Gastrocnemius medialis (tissue), 4 donors: ENCODE measurements at regions not wholly inside any gene's neighbourhood (a gene's known extent, or its start where the extent isn't known, plus 50 kb on each side); places are given as distances from the start of the nearest gene placed in this dataset.
"Not testable (repeated sequence)": the region's sequence is repeated elsewhere in the genome, so short reads cannot be mapped to it uniquely, and the experiment has no call there.

Source experiments
- ATAC-seq, 2 donors: fragments of 150-250 bp; one replicate each; pipeline ENCODE4 v1.9.1; 2016
- DNase-seq, 2 donors: peaks; one replicate each; pipeline ENCODE4 v3.0.0-alpha.2; 2019
- H3K27ac ChIP-seq, 4 donors: fragments of 200-600 bp; sonication (generic); 1 replicate in 1 of 4; 2 replicates in 3 of 4; pipeline ENCODE4 v1.5.1; 2016 to 2018; ENCODE audit warnings: mild to moderate bottlenecking in 2 of 4, moderate library complexity in 1 of 4
- H3K27me3 ChIP-seq, 3 donors: fragments of 200-600 bp; sonication (generic) in 2 of 3; 1 replicate in 1 of 3; 2 replicates in 2 of 3; pipeline versions ENCODE4 v1.5.1 to v1.6.0; 2016 to 2019; ENCODE audit warnings: mild to moderate bottlenecking in 1 of 3, moderate library complexity in 1 of 3
- H3K36me3 ChIP-seq, 2 donors: fragments of 200-600 bp; sonication (generic) in 1 of 2; one replicate each; pipeline ENCODE4 v1.5.1; 2017 to 2018
- H3K4me1 ChIP-seq, 2 donors: fragments of 200-600 bp; sonication (generic) in 1 of 2; one replicate each; pipeline ENCODE4 v1.5.1; 2016 to 2017; ENCODE audit warnings: mild to moderate bottlenecking in 2 of 2
- H3K4me3 ChIP-seq, 4 donors: fragments of 200-600 bp; sonication (generic) in 3 of 4; 1 replicate in 1 of 4; 2 replicates in 3 of 4; pipeline ENCODE4 v1.5.1; 2016 to 2019; ENCODE audit warnings: mild to moderate bottlenecking in 2 of 4
- H3K9me3 ChIP-seq, 3 donors: fragments of 200-600 bp; sonication (generic) in 2 of 3; 1 replicate in 1 of 3; 2 replicates in 2 of 3; pipeline ENCODE4 v1.5.1; 2016 to 2019
- POLR2A ChIP-seq, 2 donors: fragments of 450-650 bp; IDR thresholded peaks; one replicate each; pipeline ENCODE4 v1.6.1; 2017; ENCODE audit warnings: antibody characterized with exemption in 2 of 2, mild to moderate bottlenecking in 2 of 2, moderate library complexity in 2 of 2
- in situ Hi-C, 4 donors: fragments of 200-750 bp; cut with MboI; loops; one replicate each; pipeline versions ENCODE4 v1.15.0 to v1.8.0; 2017; ENCODE audit warnings: low sequenced_read_pairs in 4 of 4
- intact Hi-C: fragments of 100-400 bp; cut with DNase I; formaldehyde crosslinking; loops from one replicate; pipeline ENCODE4 v1.15.1; 2023; ENCODE audit warnings: low total_unique reads
- TF ChIP-seq, protein P1 (sequence below), 5 experiments: fragments of 450-650 bp in 3 of 5; fragments of 200-600 bp in 2 of 5; sonication (generic) in 2 of 5; IDR thresholded peaks in 4 of 5; conservative IDR thresholded peaks in 1 of 5; 1 replicate in 4 of 5; 2 replicates in 1 of 5; pipeline ENCODE4 v1.5.1; 2016 to 2019; ENCODE audit warnings: antibody characterized with exemption in 5 of 5, mild to moderate bottlenecking in 3 of 5, moderate library complexity in 3 of 5

DNA sequence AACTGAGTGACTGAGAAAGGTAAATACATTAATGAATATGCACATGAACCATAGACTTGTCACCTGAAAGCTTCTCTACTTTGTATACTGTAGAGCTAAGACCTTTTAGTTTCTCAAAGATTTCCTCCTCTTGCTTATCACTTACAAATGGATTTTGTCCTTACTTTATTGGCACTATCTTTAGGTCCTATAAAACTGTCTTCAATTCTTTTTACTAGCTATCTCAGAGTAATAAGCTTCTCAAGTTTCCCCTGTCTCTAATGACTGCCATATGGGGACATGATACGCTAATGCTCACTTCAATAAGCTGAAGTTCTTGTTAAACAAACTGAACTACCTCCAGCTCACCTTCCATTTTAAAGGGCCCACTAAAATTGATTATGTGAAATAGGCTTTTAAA lies 468.2 kb upstream of the CCDC196 start:
- Histone ChIP-seq H3K27me3 (no peaks in the 10 kb centered on the region), H3K9me3 (no peaks in the 10 kb centered on the region), H3K4me3 (no peak overlapping the region), H3K27ac (no peak overlapping the region), H3K36me3 (no peaks in the 10 kb centered on the region), H3K4me1 (no peaks in the 10 kb centered on the region)
- in situ Hi-C loops (no loop called here), intact Hi-C loops (no loop called here)
- TF ChIP-seq, protein P1, sequence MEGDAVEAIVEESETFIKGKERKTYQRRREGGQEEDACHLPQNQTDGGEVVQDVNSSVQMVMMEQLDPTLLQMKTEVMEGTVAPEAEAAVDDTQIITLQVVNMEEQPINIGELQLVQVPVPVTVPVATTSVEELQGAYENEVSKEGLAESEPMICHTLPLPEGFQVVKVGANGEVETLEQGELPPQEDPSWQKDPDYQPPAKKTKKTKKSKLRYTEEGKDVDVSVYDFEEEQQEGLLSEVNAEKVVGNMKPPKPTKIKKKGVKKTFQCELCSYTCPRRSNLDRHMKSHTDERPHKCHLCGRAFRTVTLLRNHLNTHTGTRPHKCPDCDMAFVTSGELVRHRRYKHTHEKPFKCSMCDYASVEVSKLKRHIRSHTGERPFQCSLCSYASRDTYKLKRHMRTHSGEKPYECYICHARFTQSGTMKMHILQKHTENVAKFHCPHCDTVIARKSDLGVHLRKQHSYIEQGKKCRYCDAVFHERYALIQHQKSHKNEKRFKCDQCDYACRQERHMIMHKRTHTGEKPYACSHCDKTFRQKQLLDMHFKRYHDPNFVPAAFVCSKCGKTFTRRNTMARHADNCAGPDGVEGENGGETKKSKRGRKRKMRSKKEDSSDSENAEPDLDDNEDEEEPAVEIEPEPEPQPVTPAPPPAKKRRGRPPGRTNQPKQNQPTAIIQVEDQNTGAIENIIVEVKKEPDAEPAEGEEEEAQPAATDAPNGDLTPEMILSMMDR (IDR thresholded peaks at IDR 0.05 in 4 of 5, conservative IDR thresholded peaks at IDR 0.05 in 1 of 5) = no peak
- TF ChIP-seq POLR2A (IDR thresholded peaks at IDR 0.05) = no peak
- no peak for DNase-seq
- no peak for ATAC-seq

DNA sequence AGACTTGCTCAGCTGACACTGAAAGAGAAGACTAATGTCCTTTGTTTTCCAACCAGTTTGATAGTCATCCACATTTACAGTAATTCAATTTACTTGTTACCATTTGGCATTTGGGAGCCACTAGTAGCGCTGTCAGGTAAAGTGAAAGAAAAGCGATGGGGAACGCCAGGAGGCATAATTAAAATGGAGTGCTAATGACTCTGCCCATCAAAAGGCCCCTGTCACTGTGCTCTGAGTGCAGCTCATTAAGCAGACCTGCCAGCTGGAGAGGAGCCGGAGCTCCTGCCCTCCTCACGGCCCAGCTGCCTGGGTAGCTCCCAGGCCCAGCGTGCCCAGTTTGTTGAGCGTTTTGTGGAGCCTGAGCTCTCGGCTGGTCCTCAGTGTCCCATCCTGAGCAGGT lies 463.6 kb upstream of the CCDC196 start:
- DNase-seq (no peak), ATAC-seq (no peak)
- TF ChIP-seq, protein P1 (IDR thresholded peaks at IDR 0.05 in 4 of 5, conservative IDR thresholded peaks at IDR 0.05 in 1 of 5) = no peak
- TF ChIP-seq POLR2A (IDR thresholded peaks at IDR 0.05) = no peak
- Histone ChIP-seq H3K27ac (no peak overlapping the region), H3K4me3 (no peak overlapping the region), H3K4me1 (no peaks in the 10 kb centered on the region), H3K36me3 (no peaks in the 10 kb centered on the region), H3K9me3 (no peaks in the 10 kb centered on the region), H3K27me3 (no peaks in the 10 kb centered on the region)
- in situ Hi-C loops = no loop called here
- intact Hi-C loops = no loop called here

DNA sequence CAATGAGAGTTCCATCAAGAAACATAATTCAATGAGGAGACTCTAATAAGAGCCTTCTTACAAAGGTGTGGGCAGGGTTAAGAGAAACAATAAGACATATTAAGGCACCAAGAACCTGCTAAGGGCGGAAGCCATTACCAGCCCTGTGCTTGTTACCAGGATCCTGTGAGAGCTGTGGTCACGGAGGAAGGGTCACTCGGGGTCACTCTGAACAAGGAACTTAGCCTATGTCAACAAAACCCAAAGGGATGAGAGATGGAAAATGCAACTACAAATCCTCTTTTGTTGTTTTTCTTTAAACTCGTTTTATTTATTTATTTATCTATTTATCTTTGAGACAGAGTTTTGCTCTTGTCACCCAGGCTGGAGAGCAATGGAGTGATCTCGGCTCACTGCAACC lies 460.4 kb upstream of the CCDC196 start:
- Histone ChIP-seq H3K27me3 (no peaks in the 10 kb centered on the region), H3K27ac (no peak overlapping the region), H3K4me3 (no peak overlapping the region), H3K36me3 (no peaks in the 10 kb centered on the region), H3K4me1 (no peaks in the 10 kb centered on the region), H3K9me3 (no peaks in the 10 kb centered on the region)
- intact Hi-C loops (no loop called here), in situ Hi-C loops (no loop called here)
- no peak for DNase-seq
- TF ChIP-seq POLR2A (IDR thresholded peaks at IDR 0.05) = no peak
- TF ChIP-seq, protein P1 (IDR thresholded peaks at IDR 0.05 in 4 of 5, conservative IDR thresholded peaks at IDR 0.05 in 1 of 5) = no peak
- no peak for ATAC-seq

DNA sequence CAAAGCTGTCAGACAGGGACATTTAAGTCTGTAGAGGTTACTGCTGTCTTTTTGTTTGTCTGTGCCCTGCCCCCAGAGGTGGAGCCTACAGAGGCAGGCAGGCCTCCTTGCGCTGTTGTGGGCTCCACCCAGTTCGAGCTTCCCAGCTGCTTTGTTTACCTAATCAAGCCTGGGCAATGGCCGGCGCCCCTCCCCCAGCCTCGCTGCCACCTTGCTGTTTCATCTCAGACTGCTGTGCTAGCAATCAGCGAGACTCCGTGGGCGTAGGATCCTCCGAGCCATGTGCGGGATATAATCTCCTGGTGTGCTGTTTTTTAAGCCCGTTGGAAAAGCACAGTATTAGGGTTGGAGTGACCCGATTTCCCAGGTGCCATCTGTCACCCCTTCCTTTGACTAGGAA lies 454.2 kb upstream of the CCDC196 start:
- H3K4me1 ChIP-seq, H3K9me3 ChIP-seq, H3K4me3 ChIP-seq, H3K27ac ChIP-seq, DNase-seq, H3K36me3 ChIP-seq, ATAC-seq, in situ Hi-C loops, H3K27me3 ChIP-seq, intact Hi-C loops: not testable (repeated sequence)

DNA sequence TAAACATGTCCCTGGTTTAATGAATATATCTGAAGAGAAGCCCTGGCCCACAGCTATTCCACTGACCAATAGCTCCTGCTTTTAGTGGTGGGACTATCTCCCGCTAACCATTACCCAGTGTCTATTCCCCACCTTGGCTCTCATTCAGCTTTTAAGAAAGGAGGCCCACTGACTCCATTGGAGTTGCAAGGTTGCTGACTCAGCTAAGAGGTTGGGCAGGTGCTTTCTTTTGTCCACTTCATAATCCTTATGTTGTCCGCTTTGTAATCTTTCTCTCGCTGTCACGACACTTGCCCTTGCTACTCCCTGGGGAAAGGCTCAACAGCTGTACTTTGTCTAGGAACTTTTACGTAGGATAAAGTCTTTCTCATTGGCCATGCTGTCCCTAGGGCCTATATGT lies 453.4 kb upstream of the CCDC196 start:
- no peak overlapping the region for H3K4me3 ChIP-seq
- H3K27me3 ChIP-seq = no peaks in the 10 kb centered on the region
- no peaks in the 10 kb centered on the region for H3K4me1 ChIP-seq
- no peak for TF ChIP-seq POLR2A (IDR thresholded peaks at IDR 0.05)
- TF ChIP-seq, protein P1 (IDR thresholded peaks at IDR 0.05 in 4 of 5, conservative IDR thresholded peaks at IDR 0.05 in 1 of 5) = no peak
- intact Hi-C loops = no loop called here
- H3K9me3 ChIP-seq = no peaks in the 10 kb centered on the region
- in situ Hi-C loops = no loop called here
- DNase-seq (no peak), ATAC-seq (no peak)
- no peaks in the 10 kb centered on the region for H3K36me3 ChIP-seq
- H3K27ac ChIP-seq = no peak overlapping the region
